GM18867 (cell line): ENCODE measurements at regions not wholly inside any gene's neighbourhood (a gene's known extent, or its start where the extent isn't known, plus 50 kb on each side); places are given as distances from the start of the nearest gene placed in this dataset.
"Not testable (repeated sequence)": the region's sequence is repeated elsewhere in the genome, so short reads cannot be mapped to it uniquely, and the experiment has no call there.

Source experiments
- ATAC-seq: cut with Tn5 transposase; IDR thresholded peaks from one replicate; pipeline ENCODE4 v1.9.1; 2021; ENCODE audit warnings: mild to moderate bottlenecking, moderate library complexity; ENCODE audit not compliant: unreplicated experiment

DNA sequence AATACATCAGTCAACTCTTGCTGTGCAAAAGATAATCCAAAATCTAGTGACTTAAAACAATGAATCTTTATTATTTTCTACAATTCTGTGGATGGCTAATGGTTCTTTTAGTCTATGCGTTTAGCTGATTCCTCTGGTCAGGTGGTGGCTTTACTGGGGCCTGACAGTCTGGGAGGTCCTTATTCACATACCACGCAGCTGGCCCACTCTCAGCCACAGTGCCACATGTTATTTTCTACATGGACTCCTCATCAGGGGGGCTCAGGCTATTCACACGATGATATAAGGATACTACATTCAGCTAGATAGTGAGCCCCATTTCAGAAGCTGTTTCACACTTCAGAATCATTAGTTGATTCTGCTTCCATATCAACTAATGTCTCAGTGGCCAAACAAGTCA, 287.5 kb upstream of the MGAT4C start:
- no peak for ATAC-seq

DNA sequence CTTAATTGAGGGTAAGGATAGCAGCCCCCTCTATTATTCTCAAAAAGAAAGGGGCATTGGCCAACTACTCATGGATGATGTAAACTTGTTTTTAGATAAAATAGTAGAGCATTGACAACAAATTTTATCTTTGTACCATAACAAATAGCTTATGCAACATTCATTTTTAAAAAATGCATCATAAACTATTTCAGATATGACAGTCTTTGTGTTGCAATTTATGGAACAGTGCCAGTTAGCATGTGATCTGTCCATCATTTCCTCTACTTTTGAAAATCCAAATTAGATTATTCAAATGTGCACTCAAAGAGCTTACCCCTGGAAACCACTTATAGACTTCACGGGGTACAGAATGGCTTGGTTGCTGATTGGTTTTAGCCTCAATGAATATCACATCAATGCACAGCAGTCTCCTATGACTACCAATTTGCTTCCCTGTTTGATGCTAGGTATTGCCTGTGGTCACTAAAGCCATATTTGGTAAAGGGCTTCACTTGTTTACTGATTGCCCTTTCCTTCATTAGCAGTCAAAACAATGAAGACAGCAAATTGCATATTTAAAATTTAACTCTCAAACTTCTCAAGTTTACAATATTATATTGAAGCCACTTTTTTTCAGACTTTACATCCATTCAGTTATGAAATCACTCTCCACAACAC, 274.9 kb upstream of the MGAT4C start:
- ATAC-seq: no peak

DNA sequence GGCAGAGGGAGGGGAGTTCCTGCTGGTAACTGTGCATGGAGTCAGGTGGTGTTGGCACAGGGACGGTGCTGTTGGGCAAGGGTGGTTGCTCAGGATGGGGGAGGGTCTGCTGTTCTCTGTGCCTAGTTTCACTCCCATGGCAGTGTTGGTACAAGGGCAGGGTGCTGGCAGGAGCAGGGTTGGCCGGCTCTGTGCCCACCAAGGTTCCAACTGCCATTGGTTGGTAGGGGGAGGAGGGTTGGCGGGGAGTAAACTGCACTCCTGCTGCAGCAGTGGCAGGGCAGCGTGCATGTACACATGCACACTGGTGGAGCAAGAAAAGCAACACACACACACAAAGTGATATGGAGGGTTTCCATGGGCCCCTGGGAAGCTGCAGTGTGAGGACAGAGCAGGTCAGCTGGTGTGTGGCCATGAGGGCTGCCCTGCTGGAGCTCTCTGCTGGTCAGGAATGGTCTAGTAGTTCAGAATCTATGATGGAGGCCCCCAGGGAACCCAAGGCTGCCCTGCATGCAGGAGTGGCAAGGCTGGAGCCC, 269.9 kb upstream of the MGAT4C start:
- no peak for ATAC-seq

GRCh38 chr12:86523844-86524243, 267.7 kb upstream of the MGAT4C start:
- no peak for ATAC-seq

DNA sequence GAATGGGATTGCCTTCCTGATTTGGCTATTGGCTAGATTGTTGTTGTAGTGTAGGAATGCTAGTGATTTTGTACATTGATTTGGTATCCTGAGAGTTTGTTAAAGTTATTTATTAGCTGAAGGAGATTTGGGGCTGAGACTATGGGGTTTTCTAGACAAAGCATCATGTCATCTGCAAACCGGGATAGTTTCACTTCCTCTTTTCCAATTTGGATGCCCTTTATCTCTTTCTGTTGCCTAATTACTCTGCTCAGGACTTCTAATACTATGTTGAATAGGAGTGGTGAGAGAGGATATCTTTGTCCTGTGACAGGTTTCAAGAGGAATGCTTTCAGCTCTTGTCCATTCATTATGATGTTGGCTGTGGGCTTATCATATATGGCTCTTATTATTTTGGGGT, 265.7 kb upstream of the MGAT4C start:
- no peak for ATAC-seq

GRCh38 chr12:86513226-86513625, 257.0 kb upstream of the MGAT4C start:
- ATAC-seq: no peak

DNA sequence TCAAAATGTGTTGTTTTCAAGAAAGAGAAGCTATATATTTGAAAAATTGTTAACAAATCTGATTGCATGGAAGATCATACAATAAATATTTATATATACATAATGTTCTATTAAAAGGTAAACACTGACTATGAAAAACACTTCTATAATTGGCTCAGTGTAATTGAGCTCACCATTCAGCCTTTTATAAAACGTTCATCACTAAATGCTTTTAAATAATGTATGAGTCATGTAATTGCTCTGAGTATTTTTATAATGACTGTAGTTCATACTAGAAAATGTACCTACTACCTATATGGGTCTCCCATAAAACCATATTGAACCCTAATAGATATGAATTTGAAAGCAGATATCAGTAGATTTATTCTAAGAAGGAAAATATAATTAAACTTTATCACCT, 240.4 kb upstream of the MGAT4C start:
- no peak for ATAC-seq

DNA sequence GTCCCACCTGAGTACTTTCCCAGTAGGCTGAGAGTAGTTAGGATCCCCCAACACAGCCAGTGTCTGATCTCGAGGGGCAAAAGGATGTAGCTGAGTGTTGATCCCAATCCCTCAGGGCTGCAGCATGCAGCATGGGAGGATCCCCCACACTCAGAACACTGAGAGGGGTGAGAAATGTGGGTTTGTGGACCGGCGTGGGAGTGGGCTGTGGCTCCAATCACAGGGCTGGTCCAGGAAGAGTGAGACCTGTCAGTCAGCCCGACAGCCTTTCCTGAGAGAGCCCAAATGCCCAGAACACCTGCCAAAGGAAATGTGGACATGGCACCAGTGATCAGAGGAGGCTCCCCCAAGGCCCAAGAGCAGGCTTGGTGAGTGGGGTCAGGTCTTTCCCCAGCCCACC, 228.3 kb upstream of the MGAT4C start:
- ATAC-seq: no peak

GRCh38 chr12:86473231-86473630, 217.0 kb upstream of the MGAT4C start:
- ATAC-seq: no peak

GRCh38 chr12:86456776-86457175, 200.6 kb upstream of the MGAT4C start:
- ATAC-seq: no peak

DNA sequence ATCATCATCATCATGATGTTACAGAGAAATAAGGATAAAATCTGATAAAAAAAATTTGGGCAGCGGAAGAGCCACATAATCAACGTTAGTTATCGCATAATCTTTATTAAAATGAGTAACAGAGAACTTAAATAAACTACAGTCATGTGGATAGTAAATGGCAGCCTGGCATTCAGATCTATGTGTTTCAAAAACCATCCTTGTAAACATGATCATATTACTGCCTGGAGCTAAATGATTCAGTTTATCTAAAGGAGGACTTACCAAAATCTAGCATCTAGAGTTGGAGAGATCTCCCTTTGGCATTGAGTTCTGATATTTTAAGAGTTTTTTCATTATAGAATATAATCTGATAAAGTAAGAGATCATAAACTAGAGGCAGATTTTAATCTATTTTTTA, 200.1 kb upstream of the MGAT4C start:
- ATAC-seq: no peak

DNA sequence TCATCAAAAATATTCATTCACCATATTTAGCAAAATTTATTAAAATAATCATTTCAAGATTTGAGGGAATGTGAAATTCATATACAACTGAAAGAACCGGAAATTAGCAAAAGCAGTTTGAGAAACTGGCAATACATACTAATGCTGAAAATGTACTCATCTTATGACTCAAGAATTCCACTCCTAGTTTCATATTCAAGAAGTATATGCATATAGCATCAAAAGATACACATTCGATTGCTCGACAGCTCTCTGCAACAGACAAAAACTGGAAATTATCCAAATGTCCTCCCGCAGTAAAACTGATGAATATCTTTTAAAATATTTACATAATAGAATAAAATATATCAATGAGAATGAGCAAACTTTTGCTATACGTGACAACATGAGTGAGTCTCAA, 189.2 kb upstream of the MGAT4C start:
- no peak for ATAC-seq

GRCh38 chr12:86435053-86435452, 178.9 kb upstream of the MGAT4C start:
- ATAC-seq: no peak

DNA sequence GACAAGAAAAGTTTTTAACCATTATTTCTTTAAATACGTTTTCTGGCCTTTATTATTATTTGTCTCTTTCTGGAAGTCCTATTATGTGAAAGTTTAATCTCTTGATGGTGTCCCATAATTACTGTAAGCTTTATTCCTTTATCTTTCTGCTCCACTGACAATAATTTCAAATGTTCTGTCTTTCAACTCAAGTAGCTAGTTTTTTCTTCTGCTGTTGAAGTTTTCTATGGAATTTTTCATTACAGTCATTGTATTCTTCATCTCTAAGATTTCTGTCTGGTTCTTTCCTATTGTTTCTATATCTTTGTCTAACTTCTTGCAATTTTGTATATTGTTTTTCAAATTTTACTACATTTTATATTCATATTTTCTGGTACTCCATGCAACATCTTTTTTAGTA, 173.6 kb upstream of the MGAT4C start:
- no peak for ATAC-seq

- ATAC-seq: no peak
Observed at GRCh38 chr12:86421333-86421732, 165.1 kb upstream of the MGAT4C start.

- no peak for ATAC-seq
Observed at GRCh38 chr12:86414201-86414600, 158.0 kb upstream of the MGAT4C start.

GRCh38 chr12:86411710-86412109, 155.5 kb upstream of the MGAT4C start:
- no peak for ATAC-seq

DNA sequence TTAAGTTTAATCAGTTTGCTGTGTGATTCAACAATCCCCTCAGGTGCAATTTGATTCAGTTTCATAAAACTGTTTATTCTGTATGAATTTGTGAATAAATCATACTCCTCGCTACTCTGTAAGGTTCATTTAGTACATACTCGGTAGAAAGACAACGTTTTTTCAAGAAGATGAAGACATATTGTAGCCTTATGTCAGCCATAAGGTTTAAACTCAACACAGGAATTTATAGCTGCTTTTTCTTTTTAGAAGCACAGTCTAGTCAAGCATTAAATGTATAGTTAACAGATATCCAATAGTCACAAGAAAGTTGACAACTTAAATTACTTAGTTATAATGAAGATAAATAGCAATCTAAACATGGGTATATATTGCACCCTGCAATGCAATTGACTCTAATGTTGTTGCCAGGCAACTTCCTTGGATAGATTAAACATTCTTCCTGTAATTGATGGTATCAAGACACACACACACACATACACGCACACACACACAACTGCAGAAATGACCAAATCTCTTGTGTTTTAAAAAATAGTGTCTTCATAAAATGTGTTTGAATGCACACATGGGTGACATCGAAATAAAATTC, 151.5 kb upstream of the MGAT4C start:
- ATAC-seq: no peak

DNA sequence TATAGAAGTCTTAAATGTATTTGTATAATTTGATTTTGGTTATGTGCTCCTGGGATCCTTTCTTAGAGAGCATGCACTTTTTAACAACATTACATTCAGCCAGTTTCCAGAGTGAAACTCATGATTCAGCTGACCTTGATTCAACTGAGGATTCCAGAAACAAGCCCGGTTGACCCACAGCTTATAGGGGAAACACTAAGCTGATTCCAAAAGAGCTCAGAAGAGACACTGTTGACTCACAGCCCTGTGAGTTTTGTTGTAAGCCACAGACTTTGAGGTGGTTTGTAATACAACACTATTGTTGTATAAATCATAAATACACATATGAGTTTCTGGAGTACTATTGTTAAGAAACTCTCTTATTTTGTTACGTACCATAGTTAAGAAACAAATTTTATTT, 133.8 kb upstream of the MGAT4C start:
- no peak for ATAC-seq

GRCh38 chr12:86387591-86388145, 131.5 kb upstream of the MGAT4C start:
- ATAC-seq: no peak

- ATAC-seq: not testable (repeated sequence)
Observed at GRCh38 chr12:86383759-86384158, 127.6 kb upstream of the MGAT4C start.

GRCh38 chr12:86379337-86379736, 123.1 kb upstream of the MGAT4C start:
- no peak for ATAC-seq
